Gastroesophageal sphincter (tissue), 4 donors: ENCODE measurements at regions not wholly inside any gene's neighbourhood (a gene's known extent, or its start where the extent isn't known, plus 50 kb on each side); places are given as distances from the start of the nearest gene placed in this dataset.

Experiments used
- ATAC-seq: fragments of 150-250 bp; one replicate; pipeline ENCODE4 v1.9.1; 2016; ENCODE audit warnings: mild to moderate bottlenecking, moderate library complexity
- H3K27ac ChIP-seq, 4 donors: fragments of 200-600 bp; sonication (generic) in 3 of 4; 1 replicate in 3 of 4; 2 replicates in 1 of 4; pipeline ENCODE4 v1.5.1; 2016 to 2019
- H3K27me3 ChIP-seq: fragments of 200-600 bp; sonication (generic); one replicate; pipeline ENCODE4 v1.5.1; 2019
- H3K36me3 ChIP-seq, 2 donors: fragments of 200-600 bp; sonication (generic); one replicate each; pipeline ENCODE4 v1.5.1; 2019; ENCODE audit warnings: control low read depth in 1 of 2
- H3K4me1 ChIP-seq, 3 donors: fragments of 200-600 bp; sonication (generic); 1 replicate in 2 of 3; 2 replicates in 1 of 3; pipeline ENCODE4 v1.5.1; 2016 to 2019; ENCODE audit warnings: control low read depth in 2 of 3
- H3K4me3 ChIP-seq, 2 donors: fragments of 200-600 bp; sonication (generic); one replicate each; pipeline ENCODE4 v1.5.1; 2019; ENCODE audit warnings: mild to moderate bottlenecking in 1 of 2, moderate library complexity in 1 of 2
- H3K9me3 ChIP-seq, 3 donors: fragments of 200-600 bp; sonication (generic); one replicate each; pipeline ENCODE4 v1.5.1; 2017 to 2019; ENCODE audit warnings: control low read depth in 2 of 3
- EP300 ChIP-seq: sonication (generic); formaldehyde crosslinking; IDR thresholded peaks from one replicate; pipeline ENCODE4 v1.6.1; 2017; ENCODE audit warnings: antibody characterized with exemption, mild to moderate bottlenecking
- POLR2A ChIP-seq, 2 donors: fragments of 450-650 bp; IDR thresholded peaks; one replicate each; pipeline ENCODE4 v1.6.1; 2017; ENCODE audit warnings: antibody characterized with exemption in 2 of 2, mild to moderate bottlenecking in 2 of 2, moderate library complexity in 1 of 2
- POLR2AphosphoS5 ChIP-seq: sonication (generic); formaldehyde crosslinking; IDR thresholded peaks from one replicate; pipeline ENCODE4 v1.6.1; 2017; ENCODE audit warnings: antibody characterized with exemption
- WGBS, 2 donors: methylation state at CpG; one replicate each; pipeline ENCODE4 v1.1.5; 2018; ENCODE audit warnings: low coverage in 1 of 2; 5-methylcytosine and 5-hydroxymethylcytosine counted together
- TF ChIP-seq, protein P1 (sequence below), 4 experiments: fragments of 200-600 bp in 2 of 4; fragments of 450-650 bp in 2 of 4; sonication (generic) in 1 of 4; IDR thresholded peaks; one replicate each; pipeline ENCODE4 v1.5.1; 2017 to 2019; ENCODE audit warnings: antibody characterized with exemption in 4 of 4, mild to moderate bottlenecking in 2 of 4, moderate library complexity in 2 of 4

DNA sequence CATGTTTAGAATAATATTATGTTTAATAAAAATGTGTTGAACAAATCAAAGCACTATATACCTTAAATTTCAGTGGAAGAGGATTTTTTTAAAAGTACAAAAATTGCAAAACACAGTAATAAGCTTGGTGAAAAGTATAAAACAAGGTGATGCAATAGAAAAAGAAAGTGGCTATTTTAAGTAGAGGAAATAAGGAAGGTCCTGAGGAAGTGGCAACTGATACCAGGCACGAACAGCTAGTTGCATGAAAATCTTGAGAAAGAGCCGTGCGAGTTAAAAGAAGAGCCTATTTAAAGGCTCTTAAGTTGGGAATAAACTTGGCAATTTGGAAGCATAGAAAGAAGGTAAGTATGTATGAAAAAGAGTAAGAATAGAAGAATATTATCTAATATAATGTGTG, 1679.3 kb downstream of the LRRC4C start:
- Histone ChIP-seq H3K4me3 (no peak overlapping the region), H3K9me3 (no peaks in the 10 kb centered on the region), H3K36me3 (no peaks in the 10 kb centered on the region), H3K27ac (no peak overlapping the region), H3K4me1 (no peaks in the 10 kb centered on the region), H3K27me3 (no peaks in the 10 kb centered on the region)
- 72 to 79% methylated on average over 3 of the region's 3 CpGs for WGBS, 2 donors
- ATAC-seq = no peak
- TF ChIP-seq POLR2AphosphoS5 (no peak), POLR2A (IDR thresholded peaks at IDR 0.05) (no peak), EP300 (no peak)
- TF ChIP-seq, protein P1, sequence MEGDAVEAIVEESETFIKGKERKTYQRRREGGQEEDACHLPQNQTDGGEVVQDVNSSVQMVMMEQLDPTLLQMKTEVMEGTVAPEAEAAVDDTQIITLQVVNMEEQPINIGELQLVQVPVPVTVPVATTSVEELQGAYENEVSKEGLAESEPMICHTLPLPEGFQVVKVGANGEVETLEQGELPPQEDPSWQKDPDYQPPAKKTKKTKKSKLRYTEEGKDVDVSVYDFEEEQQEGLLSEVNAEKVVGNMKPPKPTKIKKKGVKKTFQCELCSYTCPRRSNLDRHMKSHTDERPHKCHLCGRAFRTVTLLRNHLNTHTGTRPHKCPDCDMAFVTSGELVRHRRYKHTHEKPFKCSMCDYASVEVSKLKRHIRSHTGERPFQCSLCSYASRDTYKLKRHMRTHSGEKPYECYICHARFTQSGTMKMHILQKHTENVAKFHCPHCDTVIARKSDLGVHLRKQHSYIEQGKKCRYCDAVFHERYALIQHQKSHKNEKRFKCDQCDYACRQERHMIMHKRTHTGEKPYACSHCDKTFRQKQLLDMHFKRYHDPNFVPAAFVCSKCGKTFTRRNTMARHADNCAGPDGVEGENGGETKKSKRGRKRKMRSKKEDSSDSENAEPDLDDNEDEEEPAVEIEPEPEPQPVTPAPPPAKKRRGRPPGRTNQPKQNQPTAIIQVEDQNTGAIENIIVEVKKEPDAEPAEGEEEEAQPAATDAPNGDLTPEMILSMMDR (IDR thresholded peaks at IDR 0.05) = no peak

DNA sequence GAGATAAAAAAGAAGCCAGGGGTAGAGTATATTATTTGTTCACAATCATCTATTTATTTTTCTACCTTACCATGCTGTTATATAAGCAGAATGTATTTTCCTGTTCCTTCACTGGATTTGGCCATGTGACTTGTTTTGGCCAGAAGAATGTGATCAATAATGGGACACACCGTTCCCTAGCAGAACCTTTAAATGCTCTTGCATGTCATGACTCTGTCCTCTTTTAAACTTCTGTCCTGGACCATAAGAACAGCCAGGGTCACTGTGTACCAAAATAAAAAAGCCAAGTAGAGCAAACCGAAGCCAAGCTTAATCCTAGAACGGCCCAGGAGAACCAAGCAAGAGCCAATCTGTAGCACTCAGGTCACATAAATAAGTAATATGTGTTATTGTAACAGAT, 1682.4 kb downstream of the LRRC4C start:
- no peaks in the 10 kb centered on the region for H3K27me3 ChIP-seq
- H3K9me3 ChIP-seq = no peaks in the 10 kb centered on the region
- no peak for TF ChIP-seq POLR2AphosphoS5
- no peak for TF ChIP-seq EP300
- TF ChIP-seq, protein P1 (IDR thresholded peaks at IDR 0.05) = no peak
- no peak for TF ChIP-seq POLR2A (IDR thresholded peaks at IDR 0.05)
- H3K36me3 ChIP-seq = no peaks in the 10 kb centered on the region
- ATAC-seq = no peak
- WGBS, 2 donors = 33 to 87% methylated on average over 2 to 3 of the region's 3 CpGs
- H3K4me3 ChIP-seq = no peak overlapping the region
- H3K4me1 ChIP-seq = no peaks in the 10 kb centered on the region
- H3K27ac ChIP-seq = no peak overlapping the region

DNA sequence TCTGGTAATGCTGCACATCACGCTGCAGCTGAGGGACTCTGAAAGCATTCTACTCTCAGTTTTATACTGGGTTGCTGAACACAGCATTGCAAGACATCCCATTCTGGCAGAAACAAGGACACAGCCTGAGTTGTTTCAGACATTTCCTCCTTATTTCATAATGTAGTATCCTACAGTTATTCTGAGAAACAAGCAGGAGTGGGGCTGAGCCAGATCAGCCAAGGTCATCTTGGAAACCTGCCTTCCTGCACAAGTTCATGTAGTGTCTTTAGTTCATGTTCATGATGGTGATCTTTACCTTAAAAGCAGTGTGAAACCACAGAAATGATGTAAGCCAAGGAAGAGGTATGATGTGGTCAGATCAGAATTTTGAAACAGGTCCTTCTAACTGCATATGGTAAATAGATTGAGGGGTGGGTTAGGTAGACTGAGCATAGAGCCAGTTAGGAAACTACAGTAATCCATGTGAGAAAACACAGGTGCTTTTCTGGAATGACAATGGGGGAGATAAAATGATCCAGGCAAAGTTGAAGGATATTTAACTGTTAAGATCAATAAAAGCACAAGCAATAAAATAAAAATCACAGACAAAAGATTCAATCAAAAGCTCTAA, 1686.8 kb downstream of the LRRC4C start:
- H3K36me3 ChIP-seq = no peaks in the 10 kb centered on the region
- H3K9me3 ChIP-seq = no peaks in the 10 kb centered on the region
- H3K4me3 ChIP-seq = no peak overlapping the region
- H3K4me1 ChIP-seq = no peaks in the 10 kb centered on the region
- TF ChIP-seq POLR2A (IDR thresholded peaks at IDR 0.05) (no peak), EP300 (no peak)
- TF ChIP-seq, protein P1 (IDR thresholded peaks at IDR 0.05) = no peak
- no peaks in the 10 kb centered on the region for H3K27me3 ChIP-seq
- no peak overlapping the region for H3K27ac ChIP-seq
- 67 to 89% methylated on average over 1 of the region's 1 CpG for WGBS, 2 donors
- no peak for ATAC-seq

DNA sequence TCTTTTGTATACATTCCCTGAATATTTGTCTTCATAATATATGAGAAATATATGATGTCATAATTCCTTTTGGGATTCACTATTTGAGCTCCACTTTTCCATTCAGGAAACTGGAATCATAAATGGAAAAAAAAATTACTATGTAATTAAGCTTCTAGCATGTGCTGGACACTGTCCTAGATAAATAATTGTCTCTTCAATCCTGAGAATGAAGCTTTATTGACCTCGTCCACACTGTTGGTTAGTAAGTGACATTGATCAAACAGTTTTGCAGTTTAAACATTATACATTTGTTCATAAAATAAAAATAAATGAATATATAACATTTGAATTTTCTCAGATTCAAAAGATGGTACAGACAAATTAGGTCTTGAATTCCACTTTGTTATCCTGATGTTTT, 1691.2 kb downstream of the LRRC4C start:
- Histone ChIP-seq H3K4me3 (no peak overlapping the region), H3K9me3 (no peaks in the 10 kb centered on the region), H3K27ac (no peak overlapping the region), H3K27me3 (no peaks in the 10 kb centered on the region), H3K4me1 (no peaks in the 10 kb centered on the region), H3K36me3 (no peaks in the 10 kb centered on the region)
- WGBS, 2 donors = 50 to 55% methylated on average over 1 of the region's 1 CpG
- ATAC-seq = no peak
- TF ChIP-seq, protein P1 (IDR thresholded peaks at IDR 0.05) = no peak
- no peak for TF ChIP-seq EP300
- TF ChIP-seq POLR2A (IDR thresholded peaks at IDR 0.05) = no peak

DNA sequence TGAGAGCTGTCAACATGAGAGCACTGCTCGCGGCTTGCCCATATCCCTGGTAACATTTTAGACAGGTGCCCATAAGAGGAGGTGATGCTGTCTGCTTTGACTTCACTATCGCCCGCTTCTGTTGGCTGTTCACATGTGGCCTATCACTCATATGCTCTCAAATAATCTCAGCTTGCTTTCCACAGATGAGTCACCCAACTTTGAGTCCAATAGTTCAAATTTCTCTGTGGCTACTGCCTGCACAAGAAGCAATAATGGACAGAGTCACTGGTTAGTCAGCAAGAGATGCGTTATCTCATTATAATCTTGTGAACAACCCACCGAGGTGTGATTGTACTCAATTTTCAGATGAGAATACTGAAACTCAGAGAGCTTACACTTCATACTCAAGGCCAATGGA, 1714.1 kb downstream of the LRRC4C start:
- Histone ChIP-seq H3K36me3 (no peaks in the 10 kb centered on the region), H3K9me3 (no peaks in the 10 kb centered on the region), H3K4me3 (no peak overlapping the region), H3K4me1 (no peaks in the 10 kb centered on the region), H3K27ac (no peak overlapping the region), H3K27me3 (no peaks in the 10 kb centered on the region)
- ATAC-seq = no peak
- no peak for TF ChIP-seq POLR2A (IDR thresholded peaks at IDR 0.05)
- 54 to 92% methylated on average over 4 to 6 of the region's 6 CpGs for WGBS, 2 donors
